ENCODE measurements at regions not wholly inside any gene's neighbourhood (a gene's known extent, or its start where the extent isn't known, plus 50 kb on each side); places are given as distances from the start of the nearest gene placed in this dataset.

DNA sequence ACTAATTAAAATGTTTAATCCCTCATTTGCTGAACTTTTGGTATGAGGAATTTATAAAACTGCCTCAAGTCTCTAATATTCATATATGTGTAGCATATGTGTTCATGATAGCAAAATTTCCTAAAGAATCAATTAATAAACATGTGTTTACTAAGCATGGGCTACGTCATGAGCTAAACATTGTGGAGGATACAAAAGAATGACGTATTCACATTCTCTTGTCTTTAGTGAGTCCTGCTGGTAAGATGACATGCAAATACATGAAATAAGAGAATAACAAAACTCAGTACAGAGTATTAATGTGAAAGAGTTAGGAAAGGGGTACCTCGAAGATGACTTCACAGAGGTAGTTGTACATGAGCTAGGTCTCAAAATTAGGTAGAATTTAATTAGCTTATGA lies 121.9 kb upstream of the POF1B start:
- Histone ChIP-seq H3K27ac (ENCODE audit: low read depth in 1 of 2, low read length in 2 of 2) (no peak overlapping the region), H4K20me1 (ENCODE audit: insufficient read depth, low read length) (no peaks in the 10 kb centered on the region), H3K4me1 (ENCODE audit: control insufficient read depth in 1 of 2, insufficient read depth in 2 of 2, low read length in 2 of 2) (no peaks in the 10 kb centered on the region), H3K27me3 (ENCODE audit: control insufficient read depth in 2 of 2, insufficient read depth in 2 of 2, low read length in 2 of 2) (no peaks in the 10 kb centered on the region), H3K79me2 (ENCODE audit: insufficient read depth, low read length) (no peaks in the 10 kb centered on the region), H3K36me3 (replicated peaks in 1 of 2; ENCODE audit: control insufficient read depth in 1 of 2, insufficient read depth in 2 of 2, low read length in 2 of 2) (no peaks in the 10 kb centered on the region), H3K9me3 (replicated peaks in 1 of 2; ENCODE audit: control insufficient read depth in 1 of 2, insufficient read depth in 1 of 2, low read length in 2 of 2) (no peaks in the 10 kb centered on the region), H2AFZ (ENCODE audit: insufficient read depth, low read depth, low read length, poor library complexity, severe bottlenecking) (no peak overlapping the region), H3K4me2 (replicated peaks; ENCODE audit: extremely low read depth, low read length, poor library complexity, severe bottlenecking) (no peak overlapping the region), H3K9ac (ENCODE audit: insufficient read depth, low read length, poor library complexity, severe bottlenecking) (no peak overlapping the region), H3K4me3 (replicated peaks in 1 of 3; ENCODE audit: low read depth in 2 of 3, low read length in 3 of 3) (no peak overlapping the region)
- TF ChIP-seq CTCF (IDR thresholded peaks at IDR 0.05) = no peak
- intact Hi-C loops (cut with micrococcal nuclease) = no loop called here
- WGBS (ENCODE audit: insufficient coverage) = no CpG with 5 or more reads among the region's 3 CpGs
- Mint-ChIP-seq H3K4me3 (no peak overlapping the region), H3K27ac (no peak overlapping the region), H3K4me1 (no peaks in the 10 kb centered on the region), H3K27me3 (ENCODE audit: low read depth in 3 of 3) (no peaks in the 10 kb centered on the region), H3K9me3 (no peaks in the 10 kb centered on the region), H3K36me3 (no peaks in the 10 kb centered on the region)
- DNase-seq = no peak

DNA sequence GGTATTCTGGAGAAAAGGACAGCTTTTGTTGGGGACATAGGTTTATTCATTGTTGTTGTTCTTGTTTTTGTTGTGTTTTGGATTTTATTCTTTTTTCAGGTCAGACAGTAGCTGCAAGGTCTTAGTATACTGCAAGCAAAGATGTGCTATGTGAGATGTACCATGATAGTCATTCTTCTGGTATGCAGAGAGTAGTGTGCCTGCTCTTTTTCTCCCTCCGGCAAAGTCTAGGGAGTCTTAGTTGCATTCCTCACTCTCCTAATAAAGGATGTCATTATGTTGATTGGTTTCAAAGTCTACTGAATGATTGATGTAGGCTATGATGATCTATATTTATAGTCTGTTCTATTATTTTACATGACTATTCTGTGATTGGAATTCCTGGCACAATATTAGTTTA lies 119.9 kb upstream of the POF1B start:
- no peak overlapping the region for H3K27ac ChIP-seq (ENCODE audit: low read depth in 1 of 2, low read length in 2 of 2)
- no peak for DNase-seq
- Mint-ChIP-seq H3K27ac (no peak overlapping the region), H3K4me3 (no peak overlapping the region), H3K27me3 (ENCODE audit: low read depth in 3 of 3) (no peaks in the 10 kb centered on the region), H3K9me3 (no peaks in the 10 kb centered on the region), H3K36me3 (no peaks in the 10 kb centered on the region), H3K4me1 (no peaks in the 10 kb centered on the region)
- H3K79me2 ChIP-seq (ENCODE audit: insufficient read depth, low read length) = no peaks in the 10 kb centered on the region
- H2AFZ ChIP-seq (ENCODE audit: insufficient read depth, low read depth, low read length, poor library complexity, severe bottlenecking) = no peak overlapping the region
- intact Hi-C loops (cut with micrococcal nuclease) = no loop called here
- H3K9me3 ChIP-seq (replicated peaks in 1 of 2; ENCODE audit: control insufficient read depth in 1 of 2, insufficient read depth in 1 of 2, low read length in 2 of 2) = no peaks in the 10 kb centered on the region
- no peaks in the 10 kb centered on the region for H3K36me3 ChIP-seq (replicated peaks in 1 of 2; ENCODE audit: control insufficient read depth in 1 of 2, insufficient read depth in 2 of 2, low read length in 2 of 2)
- H3K4me3 ChIP-seq (replicated peaks in 1 of 3; ENCODE audit: low read depth in 2 of 3, low read length in 3 of 3) = no peak overlapping the region
- no CpG with 5 or more reads among the region's 1 CpG for WGBS (ENCODE audit: insufficient coverage)
- no peaks in the 10 kb centered on the region for H3K27me3 ChIP-seq (ENCODE audit: control insufficient read depth in 2 of 2, insufficient read depth in 2 of 2, low read length in 2 of 2)
- H3K4me1 ChIP-seq (ENCODE audit: control insufficient read depth in 1 of 2, insufficient read depth in 2 of 2, low read length in 2 of 2) = no peaks in the 10 kb centered on the region
- H3K4me2 ChIP-seq (replicated peaks; ENCODE audit: extremely low read depth, low read length, poor library complexity, severe bottlenecking) = no peak overlapping the region
- TF ChIP-seq CTCF (IDR thresholded peaks at IDR 0.05) = no peak
- H3K9ac ChIP-seq (ENCODE audit: insufficient read depth, low read length, poor library complexity, severe bottlenecking) = no peak overlapping the region
- no peaks in the 10 kb centered on the region for H4K20me1 ChIP-seq (ENCODE audit: insufficient read depth, low read length)
